ENCODE measurements at regions not wholly inside any gene's neighbourhood (a gene's known extent, or its start where the extent isn't known, plus 50 kb on each side); places are given as distances from the start of the nearest gene placed in this dataset.

GRCh38 chr22:44424359-44424682 lies 73.7 kb downstream of the RTL6 start:
- no peak for TF ChIP-seq CTCF (IDR thresholded peaks at IDR 0.05 in 2 of 3, conservative IDR thresholded peaks at IDR 0.05 in 1 of 3; ENCODE audit: borderline replicate concordance in 1 of 3, insufficient read depth in 1 of 3, low read depth in 2 of 3, low read length in 2 of 3)
- no peak for TF ChIP-seq MAX (IDR thresholded peaks at IDR 0.05)
- no peak for TF ChIP-seq POLR2A (IDR thresholded peaks at IDR 0.05; ENCODE audit: borderline replicate concordance, extremely low read depth, insufficient read depth, insufficient read length)
- TF ChIP-seq ZBTB33 (IDR thresholded peaks at IDR 0.05; ENCODE audit: extremely low read depth, insufficient replicate concordance, low read length) = no peak
- no peak for TF ChIP-seq POLR2AphosphoS5 (IDR thresholded peaks at IDR 0.05; ENCODE audit: low read depth, low read length)
- no peak for TF ChIP-seq ATF3 (IDR thresholded peaks at IDR 0.05)
- TF ChIP-seq YY1 (IDR thresholded peaks at IDR 0.05; ENCODE audit: extremely low read depth, insufficient replicate concordance, low read depth, low read length) = no peak

Measured in HCT116 (cell line).